HG03520 (cell line): ENCODE measurements at regions not wholly inside any gene's neighbourhood (a gene's known extent, or its start where the extent isn't known, plus 50 kb on each side); places are given as distances from the start of the nearest gene placed in this dataset.
"Not testable (repeated sequence)": the region's sequence is repeated elsewhere in the genome, so short reads cannot be mapped to it uniquely, and the experiment has no call there.

Source experiments
- ATAC-seq: cut with Tn5 transposase; IDR thresholded peaks from one replicate; pipeline ENCODE4 v1.9.1; 2021; ENCODE audit warnings: mild to moderate bottlenecking, moderate library complexity; ENCODE audit not compliant: unreplicated experiment

- ATAC-seq = no peak
Measured at GRCh38 chr12:105423237-105423636, 92.7 kb downstream of the C12orf75 start.

DNA sequence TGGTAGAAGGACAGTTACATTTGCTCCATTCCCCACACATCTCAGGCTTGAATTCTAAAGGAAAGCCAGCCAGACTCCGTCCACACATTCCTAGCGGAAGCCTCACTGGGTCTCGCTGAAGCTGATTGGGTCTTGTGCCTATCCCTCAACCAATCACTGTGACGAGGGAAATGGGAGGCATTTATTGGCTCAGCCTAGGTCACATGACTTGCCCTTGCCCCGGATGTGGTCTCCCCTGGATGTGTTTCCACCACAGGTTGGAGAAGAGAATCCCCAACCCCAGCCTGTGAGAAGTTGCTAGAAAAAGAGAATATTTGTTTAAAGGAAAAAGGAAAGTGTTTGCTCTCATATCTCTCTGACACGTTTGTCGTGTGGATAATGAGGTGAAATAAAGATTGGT is 93.4 kb downstream of the C12orf75 start:
- no peak for ATAC-seq

DNA sequence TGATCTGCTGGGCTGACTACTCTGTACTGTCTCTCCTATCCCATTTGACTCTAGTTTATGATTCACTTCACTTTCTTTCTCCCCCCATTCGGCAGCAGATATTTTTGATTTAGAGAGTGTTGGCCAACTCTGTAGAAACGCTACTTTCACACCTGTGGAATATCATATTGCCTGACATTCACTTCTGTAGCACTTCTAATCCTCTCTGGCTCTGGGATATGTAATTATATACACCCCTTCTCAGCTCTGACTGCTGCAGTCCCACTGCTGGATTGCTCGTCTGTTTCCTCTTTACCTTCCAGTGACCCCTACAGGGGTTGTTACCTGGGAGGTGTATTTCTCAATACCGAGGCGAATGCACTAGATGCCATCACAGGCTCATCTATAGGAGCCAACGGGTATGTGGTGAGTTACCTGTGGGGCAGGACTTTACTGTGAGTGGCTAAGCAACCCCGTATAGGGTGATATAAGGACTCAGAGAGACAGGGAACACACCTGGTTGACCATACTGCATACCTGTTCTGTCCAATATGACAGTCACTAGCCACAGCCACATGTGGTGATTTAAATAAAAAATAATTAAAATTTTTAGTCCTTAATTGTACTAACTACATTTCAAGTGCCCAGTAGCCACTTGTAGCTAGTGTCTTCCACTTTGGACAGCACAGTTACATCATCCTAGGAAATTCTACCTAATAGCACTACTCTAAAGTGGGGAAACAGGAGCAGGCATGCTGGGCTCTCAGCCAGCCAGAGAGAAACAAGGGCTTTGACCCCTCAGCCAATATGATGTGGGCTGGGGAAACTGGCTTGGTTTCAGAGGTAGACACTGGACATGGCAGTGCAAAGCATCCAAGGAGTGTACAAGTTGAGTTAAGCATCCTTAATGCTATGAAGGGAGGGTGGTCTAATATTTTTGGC is 95.0 kb downstream of the C12orf75 start:
- ATAC-seq = no peak

GRCh38 chr12:105426766-105427165 is 96.3 kb downstream of the C12orf75 start:
- ATAC-seq = no peak

- no peak for ATAC-seq
Measured at GRCh38 chr12:105427883-105428282, 97.4 kb downstream of the C12orf75 start.

- no peak for ATAC-seq
Measured at GRCh38 chr12:105428793-105429395, 98.4 kb downstream of the C12orf75 start.

DNA sequence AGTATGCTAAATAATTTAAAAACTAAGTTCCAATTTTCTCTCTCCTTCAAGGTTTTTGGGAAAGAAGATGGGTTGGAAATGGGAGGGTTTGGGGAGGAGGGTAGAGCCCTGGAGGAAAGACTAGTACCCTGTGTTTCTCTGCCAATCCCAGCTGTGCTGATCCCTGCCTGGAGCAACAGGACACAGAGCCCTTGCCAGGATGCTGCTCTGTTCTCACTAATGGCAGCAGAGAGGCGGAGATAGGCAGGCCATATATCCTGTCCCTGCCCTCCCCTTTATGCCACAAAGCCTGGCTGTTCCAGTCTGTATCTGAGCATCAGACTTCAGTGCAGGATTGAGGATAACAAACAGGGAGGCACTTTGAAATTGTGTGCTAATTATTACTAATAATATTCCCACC is 99.0 kb downstream of the C12orf75 start:
- no peak for ATAC-seq

GRCh38 chr12:105431537-105432100 is 101.1 kb downstream of the C12orf75 start:
- ATAC-seq = no peak

DNA sequence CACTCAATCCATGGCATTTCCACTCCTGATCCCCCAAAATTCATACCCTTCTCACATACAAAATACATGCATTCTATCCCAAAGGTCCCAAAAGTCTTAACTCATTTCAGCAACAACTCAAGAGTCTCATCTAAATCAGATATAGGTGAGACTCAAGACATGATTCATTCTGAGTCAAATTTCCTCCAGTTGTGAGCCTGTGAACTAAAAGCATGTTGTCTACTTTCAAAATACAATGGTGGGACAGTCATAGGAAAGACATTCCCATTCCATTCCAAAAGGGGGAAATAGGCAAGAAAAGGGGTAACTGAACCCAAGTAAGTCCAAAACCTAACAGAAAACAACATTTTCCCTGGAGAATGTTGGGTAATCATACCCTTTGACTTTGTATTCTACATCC is 103.3 kb downstream of the C12orf75 start:
- ATAC-seq = no peak

- ATAC-seq = no peak
Measured at GRCh38 chr12:105436636-105437035, 106.1 kb downstream of the C12orf75 start.

DNA sequence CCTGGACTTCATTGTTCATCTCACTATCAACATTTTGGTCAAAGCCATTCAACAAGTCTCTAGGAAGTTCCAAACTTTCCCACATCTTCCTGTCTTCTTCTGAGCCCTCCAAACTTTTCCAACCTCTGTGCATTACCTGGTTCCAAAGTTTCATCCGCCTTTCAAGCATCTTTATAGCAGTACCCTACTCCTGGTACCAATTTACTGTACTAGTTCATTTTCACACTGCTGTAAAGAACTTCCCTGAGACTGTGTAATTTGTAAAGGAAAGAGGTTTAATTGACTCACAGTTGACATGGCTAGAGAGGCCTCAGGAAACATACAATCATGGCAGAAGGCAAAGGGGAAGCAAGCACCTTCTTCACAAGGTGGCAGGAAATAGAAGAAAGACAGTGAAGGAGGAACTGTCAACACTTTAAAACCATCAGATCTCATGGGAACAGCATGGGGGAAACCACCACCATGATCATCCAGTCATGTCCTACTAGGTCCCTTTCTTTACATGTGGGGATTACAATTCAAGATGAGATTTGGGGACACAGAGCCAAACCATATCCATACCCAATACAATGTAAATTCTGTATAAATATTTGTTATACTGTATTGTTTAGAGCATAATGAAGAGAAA is 109.7 kb downstream of the C12orf75 start:
- ATAC-seq = no peak

- ATAC-seq = no peak
Measured at GRCh38 chr12:105443802-105444652, 113.5 kb downstream of the C12orf75 start.

- ATAC-seq = no peak
Measured at GRCh38 chr12:105444653-105445102, 114.2 kb downstream of the C12orf75 start.

- ATAC-seq = no peak
Measured at GRCh38 chr12:105445249-105445648, 114.8 kb downstream of the C12orf75 start.

GRCh38 chr12:105445649-105446048 is 115.2 kb downstream of the C12orf75 start:
- no peak for ATAC-seq

GRCh38 chr12:105446460-105446859 is 116.0 kb downstream of the C12orf75 start:
- not testable (repeated sequence) for ATAC-seq

DNA sequence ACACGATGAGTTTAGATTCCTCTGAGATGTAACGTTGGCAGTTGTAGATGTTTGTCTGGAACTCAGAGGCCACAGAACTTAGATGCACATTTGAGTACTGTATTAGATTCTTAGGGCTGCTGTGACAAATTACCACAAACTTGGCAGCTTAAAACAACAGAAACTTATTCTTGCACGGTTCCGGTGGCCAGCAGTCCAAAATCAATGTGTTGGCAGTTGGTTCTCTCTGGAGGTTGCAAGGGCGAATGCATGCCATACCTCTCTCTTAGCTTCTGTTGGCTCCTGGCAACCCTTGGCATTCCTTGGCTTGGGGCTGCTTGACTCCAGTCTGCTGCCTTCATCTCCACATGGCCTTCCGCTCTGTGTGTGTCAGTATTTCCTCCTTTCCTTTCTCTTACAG is 118.9 kb downstream of the C12orf75 start:
- ATAC-seq = no peak

DNA sequence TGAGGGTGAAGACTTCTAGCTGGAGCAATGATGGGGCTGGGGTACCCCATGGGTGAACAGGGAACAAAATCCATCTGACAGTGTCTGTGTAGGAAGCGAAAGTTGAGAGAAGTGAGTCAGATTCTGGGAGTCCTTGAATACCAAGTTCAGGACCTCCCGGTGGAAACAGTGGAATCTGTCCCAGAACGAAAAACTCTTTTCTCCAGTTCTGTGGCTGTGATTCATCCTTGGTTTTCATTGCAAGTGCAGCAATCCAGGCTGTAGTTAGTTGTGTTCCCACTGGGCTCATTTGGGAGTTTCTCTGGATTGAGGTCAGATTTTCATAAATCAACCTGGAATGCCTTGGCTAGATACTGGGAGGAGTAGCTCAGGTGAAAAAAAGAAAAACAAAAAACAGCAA is 120.7 kb downstream of the C12orf75 start:
- ATAC-seq = no peak

DNA sequence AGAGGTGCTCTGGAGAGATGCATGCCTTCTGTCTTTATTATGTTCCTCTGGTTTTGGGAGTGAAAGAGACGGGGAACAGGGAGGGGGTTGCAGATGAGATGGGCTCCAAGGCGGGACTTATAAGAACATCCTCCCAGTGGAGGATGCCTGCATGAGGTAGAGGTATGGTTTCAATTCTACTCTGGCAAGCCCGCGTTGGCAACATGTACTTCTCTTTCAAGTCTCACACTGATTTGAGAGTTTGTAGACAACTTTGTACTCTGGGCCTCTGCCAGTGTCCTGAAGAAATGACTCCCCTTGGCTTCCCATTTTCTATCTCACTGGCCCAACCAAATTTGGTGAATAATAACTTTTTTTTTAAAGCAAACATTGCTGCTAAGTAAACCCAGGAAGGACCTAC is 121.3 kb downstream of the C12orf75 start:
- no peak for ATAC-seq

GRCh38 chr12:105453316-105453715 is 122.8 kb downstream of the C12orf75 start:
- ATAC-seq = no peak

DNA sequence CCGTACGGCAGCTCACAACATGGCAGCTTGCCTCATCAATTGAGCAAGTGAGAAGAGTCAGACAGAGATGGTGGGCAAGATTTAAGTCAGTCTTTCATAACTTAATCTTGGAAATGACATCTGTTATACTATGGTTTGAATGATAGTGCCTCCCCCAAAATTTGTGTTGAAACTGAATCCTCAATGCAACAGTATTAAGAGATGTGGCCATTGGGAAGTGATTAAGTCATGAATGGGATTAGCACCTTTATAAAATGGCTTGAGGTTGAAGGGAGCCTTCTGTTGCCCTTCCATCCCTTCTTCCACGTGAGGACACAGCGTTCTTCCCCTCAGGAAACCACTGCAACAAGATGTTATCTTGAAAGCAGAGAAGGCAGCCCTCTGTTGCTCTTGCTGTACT is 124.2 kb downstream of the C12orf75 start:
- no peak for ATAC-seq
